Adrenal gland (tissue), 9 donors: ENCODE measurements at regions not wholly inside any gene's neighbourhood (a gene's known extent, or its start where the extent isn't known, plus 50 kb on each side); places are given as distances from the start of the nearest gene placed in this dataset.

Experiments used
- DNase-seq, 7 donors: peaks; one replicate each; pipeline ENCODE4 v3.0.0-alpha.2; 2019 to 2020
- H3K27ac ChIP-seq, 5 donors: fragments of 200-600 bp; sonication (generic) in 4 of 5; 1 replicate in 3 of 5; 2 replicates in 2 of 5; pipeline versions ENCODE4 v1.5.1 to v1.8.0; 2016 to 2020; ENCODE audit warnings: mild to moderate bottlenecking in 1 of 5
- H3K27me3 ChIP-seq: fragments of 200-600 bp; 2 replicates; pipeline ENCODE4 v1.8.0; 2021
- H3K36me3 ChIP-seq, 2 donors: fragments of 200-600 bp; replicated peaks in 1 of 2; 1 replicate in 1 of 2; 2 replicates in 1 of 2; pipeline versions ENCODE4 v1.5.1 to v1.8.0; 2018 to 2022
- H3K4me1 ChIP-seq, 2 donors: fragments of 200-600 bp; replicated peaks in 1 of 2; 1 replicate in 1 of 2; 2 replicates in 1 of 2; pipeline versions ENCODE4 v1.5.1 to v1.8.0; 2018 to 2021
- H3K4me3 ChIP-seq, 4 donors: fragments of 200-600 bp; sonication (generic) in 3 of 4; one replicate each; pipeline ENCODE4 v1.5.1; 2016 to 2018
- H3K9me3 ChIP-seq, 3 donors: fragments of 200-600 bp; sonication (generic) in 1 of 3; replicated peaks in 1 of 3; 1 replicate in 2 of 3; 2 replicates in 1 of 3; pipeline versions ENCODE4 v1.5.1 to v1.8.0; 2016 to 2021
- POLR2A ChIP-seq, 2 donors: fragments of 450-650 bp; IDR thresholded peaks; one replicate each; pipeline ENCODE4 v1.6.1; 2017; ENCODE audit warnings: antibody characterized with exemption in 2 of 2, mild to moderate bottlenecking in 2 of 2, moderate library complexity in 1 of 2
- WGBS, 4 donors: extraction: QIAGEN DNeasy Blood & Tissue Kit in 2 of 4; methylation state at CpG; one replicate each; pipeline versions ENCODE4 v1.1.5 to v1.1.7; 2013 to 2017; 5-methylcytosine and 5-hydroxymethylcytosine counted together
- intact Hi-C, 2 donors: fragments of 100-400 bp; cut with DNase I; formaldehyde crosslinking; loops; one replicate each; pipeline versions ENCODE4 v1.14.1 to v1.15.0; 2022 to 2023
- TF ChIP-seq, protein P1 (sequence below), 6 experiments: fragments of 450-650 bp in 4 of 6; fragments of 200-600 bp in 2 of 6; sonication (generic) in 1 of 6; IDR thresholded peaks; 1 replicate in 5 of 6; 2 replicates in 1 of 6; pipeline versions ENCODE4 v1.5.1 to v1.8.0; 2016 to 2021; ENCODE audit warnings: antibody characterized with exemption in 6 of 6, mild to moderate bottlenecking in 2 of 6, moderate library complexity in 1 of 6
- donor health status: healthy with polysubstance abuse.
- donor health status: Bipolar disorder and iron deficiency.
- donor health status: DM: yes; HTN: yes; CAD: no.
- donor health status: DM: no; HTN: no; CAD: no.
- donor health status: DM: no; HTN: no; CAD: no.

DNA sequence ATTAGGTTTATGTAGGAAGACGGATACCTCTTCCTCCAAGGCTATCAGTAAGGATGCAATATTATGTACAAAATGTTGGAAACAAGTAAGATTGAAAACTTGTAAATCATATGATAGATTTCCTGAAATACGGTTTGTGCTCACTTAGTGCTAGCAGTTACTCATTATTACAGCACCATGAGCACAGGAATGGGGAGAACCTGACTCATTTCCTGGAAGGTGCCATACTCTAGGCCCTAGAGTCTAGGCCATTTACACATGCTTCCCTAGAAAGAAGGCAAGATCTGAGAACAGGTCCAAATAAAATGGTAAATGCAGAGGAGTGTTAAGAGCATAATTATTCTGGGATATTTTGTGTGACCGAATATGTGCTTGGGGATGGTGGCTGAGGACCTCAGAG is 467.7 kb upstream of the CELF4 start:
- 78 to 85% (median 81%) methylated on average over 3 of the region's 3 CpGs for WGBS, 4 donors
- TF ChIP-seq, protein P1, sequence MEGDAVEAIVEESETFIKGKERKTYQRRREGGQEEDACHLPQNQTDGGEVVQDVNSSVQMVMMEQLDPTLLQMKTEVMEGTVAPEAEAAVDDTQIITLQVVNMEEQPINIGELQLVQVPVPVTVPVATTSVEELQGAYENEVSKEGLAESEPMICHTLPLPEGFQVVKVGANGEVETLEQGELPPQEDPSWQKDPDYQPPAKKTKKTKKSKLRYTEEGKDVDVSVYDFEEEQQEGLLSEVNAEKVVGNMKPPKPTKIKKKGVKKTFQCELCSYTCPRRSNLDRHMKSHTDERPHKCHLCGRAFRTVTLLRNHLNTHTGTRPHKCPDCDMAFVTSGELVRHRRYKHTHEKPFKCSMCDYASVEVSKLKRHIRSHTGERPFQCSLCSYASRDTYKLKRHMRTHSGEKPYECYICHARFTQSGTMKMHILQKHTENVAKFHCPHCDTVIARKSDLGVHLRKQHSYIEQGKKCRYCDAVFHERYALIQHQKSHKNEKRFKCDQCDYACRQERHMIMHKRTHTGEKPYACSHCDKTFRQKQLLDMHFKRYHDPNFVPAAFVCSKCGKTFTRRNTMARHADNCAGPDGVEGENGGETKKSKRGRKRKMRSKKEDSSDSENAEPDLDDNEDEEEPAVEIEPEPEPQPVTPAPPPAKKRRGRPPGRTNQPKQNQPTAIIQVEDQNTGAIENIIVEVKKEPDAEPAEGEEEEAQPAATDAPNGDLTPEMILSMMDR (IDR thresholded peaks at IDR 0.05) = no peak
- TF ChIP-seq POLR2A (IDR thresholded peaks at IDR 0.05) = no peak
- no peaks in the 10 kb centered on the region for H3K36me3 ChIP-seq
- no peaks in the 10 kb centered on the region for H3K27me3 ChIP-seq
- DNase-seq = no peak
- no peaks in the 10 kb centered on the region for H3K9me3 ChIP-seq
- H3K4me1 ChIP-seq = no peaks in the 10 kb centered on the region
- no peak overlapping the region for H3K27ac ChIP-seq
- intact Hi-C loops = no loop called here
- no peak overlapping the region for H3K4me3 ChIP-seq

DNA sequence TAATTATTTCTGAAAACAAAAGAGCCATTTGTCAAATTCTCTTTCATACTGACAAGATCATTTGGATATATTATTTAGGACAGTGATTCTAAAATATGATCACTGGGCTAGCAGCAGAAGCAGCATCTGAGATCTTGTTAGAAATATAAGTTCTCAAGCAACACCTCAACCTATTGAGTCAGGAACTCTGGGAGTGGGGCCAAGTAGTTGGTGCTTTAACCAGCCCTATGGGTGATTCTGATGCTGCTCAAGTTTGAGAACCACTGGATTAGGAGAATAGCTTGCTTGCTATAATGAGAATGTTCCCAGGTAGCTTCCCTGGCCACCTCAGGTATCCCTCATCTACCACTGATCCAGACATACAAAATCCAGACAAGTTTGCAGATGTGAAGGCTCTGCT is 466.9 kb upstream of the CELF4 start:
- no peaks in the 10 kb centered on the region for H3K4me1 ChIP-seq
- no peaks in the 10 kb centered on the region for H3K36me3 ChIP-seq
- no peaks in the 10 kb centered on the region for H3K27me3 ChIP-seq
- TF ChIP-seq, protein P1 (IDR thresholded peaks at IDR 0.05) = no peak
- no peak for TF ChIP-seq POLR2A (IDR thresholded peaks at IDR 0.05)
- DNase-seq = no peak
- H3K27ac ChIP-seq = no peak overlapping the region
- intact Hi-C loops = no loop called here
- no peaks in the 10 kb centered on the region for H3K9me3 ChIP-seq
- no peak overlapping the region for H3K4me3 ChIP-seq

DNA sequence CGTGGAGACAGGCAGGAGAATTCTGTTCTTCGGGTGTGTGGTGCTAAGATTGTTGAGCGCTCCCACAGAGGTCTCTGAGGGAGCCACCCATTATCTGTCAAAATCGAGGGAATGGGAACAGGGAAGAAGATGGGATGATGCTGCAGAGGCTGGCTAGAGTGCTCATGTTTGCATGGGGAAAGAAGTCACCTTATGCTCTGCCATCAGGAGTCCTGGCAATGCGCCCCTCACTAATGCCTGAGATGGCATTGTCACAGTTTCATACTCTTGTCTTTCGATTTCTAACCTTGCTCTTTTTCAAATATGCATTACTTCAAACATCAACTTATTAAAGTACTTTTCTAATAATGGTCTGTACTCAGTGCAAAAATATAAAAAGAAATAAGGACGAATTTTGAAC is 463.3 kb upstream of the CELF4 start:
- intact Hi-C loops = no loop called here
- no peaks in the 10 kb centered on the region for H3K36me3 ChIP-seq
- H3K4me3 ChIP-seq = no peak overlapping the region
- no peaks in the 10 kb centered on the region for H3K4me1 ChIP-seq
- no peaks in the 10 kb centered on the region for H3K9me3 ChIP-seq
- H3K27ac ChIP-seq = no peak overlapping the region
- TF ChIP-seq, protein P1 (IDR thresholded peaks at IDR 0.05) = no peak
- TF ChIP-seq POLR2A (IDR thresholded peaks at IDR 0.05) = no peak
- no peak for DNase-seq
- WGBS, 4 donors = 69 to 87% (median 75%) methylated on average over 6 to 7 of the region's 7 CpGs
- H3K27me3 ChIP-seq = no peaks in the 10 kb centered on the region

DNA sequence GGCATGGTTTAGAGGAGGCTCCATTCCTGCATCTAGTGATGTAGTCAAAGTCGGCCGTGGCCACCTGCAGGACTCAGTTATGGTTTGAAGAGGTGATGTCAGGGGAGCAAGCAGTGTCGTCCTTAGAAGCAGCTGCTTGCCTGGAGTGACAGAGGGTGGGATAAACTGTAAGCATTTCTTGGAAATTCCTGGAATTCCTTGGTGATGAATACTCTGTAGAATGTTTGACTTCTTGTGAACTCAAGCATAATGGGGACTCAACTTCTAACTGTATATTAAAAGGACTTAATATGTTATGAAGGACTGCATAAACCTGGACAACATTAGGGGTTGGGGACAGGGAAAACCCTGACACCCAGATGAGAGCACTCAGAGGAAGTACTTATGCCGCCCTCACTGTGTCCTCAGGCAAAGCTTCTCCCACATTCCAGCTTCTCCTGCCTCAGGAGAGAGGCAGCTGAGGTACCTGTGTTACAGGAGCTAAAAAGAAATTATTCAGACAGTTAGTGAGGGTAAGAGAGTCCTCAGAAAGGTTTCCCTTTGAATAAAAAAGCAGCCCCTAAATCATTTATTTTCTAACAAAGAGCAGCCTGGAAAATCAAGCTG is 459.9 kb upstream of the CELF4 start:
- Histone ChIP-seq H3K4me3 (no peak overlapping the region), H3K4me1 (no peaks in the 10 kb centered on the region), H3K36me3 (no peaks in the 10 kb centered on the region), H3K9me3 (no peaks in the 10 kb centered on the region), H3K27ac (no peak overlapping the region), H3K27me3 (no peaks in the 10 kb centered on the region)
- no peak for TF ChIP-seq POLR2A (IDR thresholded peaks at IDR 0.05)
- TF ChIP-seq, protein P1 (IDR thresholded peaks at IDR 0.05) = no peak
- intact Hi-C loops = no loop called here
- WGBS, 4 donors = 46 to 69% (median 63%) methylated on average over 4 of the region's 4 CpGs
- no peak for DNase-seq
